ENCODE measurements at regions not wholly inside any gene's neighbourhood (a gene's known extent, or its start where the extent isn't known, plus 50 kb on each side); places are given as distances from the start of the nearest gene placed in this dataset.

DNA sequence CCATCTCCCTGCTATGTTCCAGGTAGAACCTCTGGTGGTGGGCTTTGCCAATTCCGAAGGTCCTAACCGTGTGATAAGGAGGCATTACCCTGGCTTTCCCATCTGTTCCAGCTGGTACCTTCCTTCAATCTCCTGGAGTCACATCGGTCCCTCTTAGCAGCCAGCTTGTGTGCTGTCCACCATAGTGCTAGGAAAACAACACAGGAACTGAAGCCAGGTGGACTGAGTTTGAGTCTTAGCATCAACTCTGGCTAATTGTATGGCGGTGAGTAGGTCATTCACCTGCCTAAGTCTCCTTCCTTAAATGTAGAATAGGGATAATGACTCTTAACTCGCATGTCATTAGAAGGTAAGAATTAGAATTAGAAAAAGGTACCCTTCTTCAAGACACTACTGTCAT is 159.6 kb upstream of the E2F8 start:
- no peaks in the 10 kb centered on the region for H3K4me1 ChIP-seq (ENCODE audit: insufficient read depth)
- no peak for DNase-seq (ENCODE audit: extremely low spot score)
- no peaks in the 10 kb centered on the region for H3K36me3 ChIP-seq (ENCODE audit: insufficient read depth)
- WGBS, result 92% methylated on average over 5 of the region's 5 CpGs
- H3K27ac ChIP-seq (ENCODE audit: low read depth), result no peak overlapping the region
- no peak overlapping the region for H3K4me3 ChIP-seq (ENCODE audit: low read depth, low read length)

DNA sequence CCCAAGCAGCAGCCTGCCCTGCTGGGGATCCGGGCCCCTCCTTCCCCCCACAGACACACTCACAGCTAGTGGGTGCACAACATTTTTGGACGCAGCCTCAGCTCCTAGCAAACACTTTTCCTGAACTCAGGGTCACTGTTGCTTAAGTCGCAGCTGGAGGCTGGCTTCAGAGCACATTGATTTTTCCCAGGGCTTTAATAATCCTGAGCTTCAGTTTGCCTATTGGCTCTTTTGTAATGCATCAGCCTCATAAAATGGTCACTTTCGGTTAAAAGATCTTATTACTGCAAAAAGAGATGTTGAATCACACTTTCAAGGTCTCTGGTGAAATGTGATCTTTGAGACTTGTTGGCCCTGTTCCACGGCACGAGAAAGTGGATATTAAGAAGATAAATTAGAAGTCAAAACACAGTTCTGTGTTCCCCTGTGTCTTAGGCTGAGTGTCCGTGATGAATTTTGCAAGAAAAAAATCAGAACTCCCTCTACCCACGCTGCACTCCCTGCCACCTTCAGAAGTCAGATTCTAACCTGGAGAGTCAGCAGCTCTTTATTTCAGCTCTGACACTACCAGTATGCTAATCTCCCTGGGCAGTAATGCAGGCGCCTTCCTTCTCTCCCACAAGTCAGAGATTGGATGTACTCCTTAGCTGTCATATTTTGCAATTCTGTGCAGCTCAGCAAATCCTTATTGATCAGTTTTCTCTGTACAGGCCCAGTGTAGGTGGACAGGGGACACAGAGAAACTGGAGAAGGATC is 158.2 kb upstream of the E2F8 start:
- no peak overlapping the region for H3K4me3 ChIP-seq (ENCODE audit: low read depth, low read length)
- no peak for DNase-seq (ENCODE audit: extremely low spot score)
- H3K4me1 ChIP-seq (ENCODE audit: insufficient read depth), result no peaks in the 10 kb centered on the region
- H3K36me3 ChIP-seq (ENCODE audit: insufficient read depth), result no peaks in the 10 kb centered on the region
- no peak overlapping the region for H3K27ac ChIP-seq (ENCODE audit: low read depth)
- WGBS, result 18% methylated on average over 9 of the region's 9 CpGs

- 63% methylated on average over 5 of the region's 5 CpGs for WGBS
- no peak for DNase-seq (ENCODE audit: extremely low spot score)
- Histone ChIP-seq H3K27ac (ENCODE audit: low read depth) (no peak overlapping the region), H3K4me1 (ENCODE audit: insufficient read depth) (no peaks in the 10 kb centered on the region), H3K36me3 (ENCODE audit: insufficient read depth) (no peaks in the 10 kb centered on the region), H3K4me3 (ENCODE audit: low read depth, low read length) (no peak overlapping the region)
Observed at GRCh38 chr11:19398273-19398672, 157.5 kb upstream of the E2F8 start.

GRCh38 chr11:19395050-19395449 is 154.3 kb upstream of the E2F8 start:
- H3K36me3 ChIP-seq (ENCODE audit: insufficient read depth), result no peaks in the 10 kb centered on the region
- H3K4me1 ChIP-seq (ENCODE audit: insufficient read depth), result no peaks in the 10 kb centered on the region
- no peak overlapping the region for H3K4me3 ChIP-seq (ENCODE audit: low read depth, low read length)
- H3K27ac ChIP-seq (ENCODE audit: low read depth), result no peak overlapping the region
- 62% methylated on average over 3 of the region's 3 CpGs for WGBS
- DNase-seq (ENCODE audit: extremely low spot score), result no peak

- WGBS, result 73% methylated on average over 5 of the region's 5 CpGs
- DNase-seq (ENCODE audit: extremely low spot score), result no peak
- Histone ChIP-seq H3K4me3 (ENCODE audit: low read depth, low read length) (no peak overlapping the region), H3K27ac (ENCODE audit: low read depth) (no peak overlapping the region), H3K4me1 (ENCODE audit: insufficient read depth) (no peaks in the 10 kb centered on the region), H3K36me3 (ENCODE audit: insufficient read depth) (no peaks in the 10 kb centered on the region)
Observed at GRCh38 chr11:19394525-19395016, 153.8 kb upstream of the E2F8 start.

DNA sequence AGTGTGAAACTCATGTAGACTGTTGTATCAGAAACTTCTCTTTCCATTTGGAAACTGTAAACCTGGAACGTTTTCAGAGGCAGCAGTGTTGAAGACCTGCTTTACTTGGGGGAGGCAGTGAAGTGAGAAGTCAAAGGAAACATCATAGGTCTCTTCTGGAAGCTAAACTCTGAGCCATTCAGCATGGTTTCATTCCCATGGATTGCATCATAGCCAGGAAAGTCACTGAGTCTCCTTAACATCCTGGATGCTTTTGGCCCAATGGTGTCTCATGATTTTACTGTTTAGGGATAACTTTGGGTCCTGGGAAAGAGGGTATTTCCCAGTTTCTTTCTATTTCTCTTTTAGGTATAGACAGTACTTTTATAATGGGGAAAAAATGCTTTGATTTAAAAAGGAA is 153.2 kb upstream of the E2F8 start:
- Histone ChIP-seq H3K27ac (ENCODE audit: low read depth) (no peak overlapping the region), H3K4me3 (ENCODE audit: low read depth, low read length) (no peak overlapping the region), H3K36me3 (ENCODE audit: insufficient read depth) (no peaks in the 10 kb centered on the region), H3K4me1 (ENCODE audit: insufficient read depth) (no peaks in the 10 kb centered on the region)
- no peak for DNase-seq (ENCODE audit: extremely low spot score)
- 46% methylated on average over 1 of the region's 1 CpG for WGBS

- no peak overlapping the region for H3K4me3 ChIP-seq (ENCODE audit: low read depth, low read length)
- no peak overlapping the region for H3K27ac ChIP-seq (ENCODE audit: low read depth)
- DNase-seq (ENCODE audit: extremely low spot score), result no peak
- WGBS, result 78% methylated on average over 3 of the region's 3 CpGs
- no peaks in the 10 kb centered on the region for H3K36me3 ChIP-seq (ENCODE audit: insufficient read depth)
- H3K4me1 ChIP-seq (ENCODE audit: insufficient read depth), result no peaks in the 10 kb centered on the region
Observed at GRCh38 chr11:19392847-19393518, 152.2 kb upstream of the E2F8 start.

DNA sequence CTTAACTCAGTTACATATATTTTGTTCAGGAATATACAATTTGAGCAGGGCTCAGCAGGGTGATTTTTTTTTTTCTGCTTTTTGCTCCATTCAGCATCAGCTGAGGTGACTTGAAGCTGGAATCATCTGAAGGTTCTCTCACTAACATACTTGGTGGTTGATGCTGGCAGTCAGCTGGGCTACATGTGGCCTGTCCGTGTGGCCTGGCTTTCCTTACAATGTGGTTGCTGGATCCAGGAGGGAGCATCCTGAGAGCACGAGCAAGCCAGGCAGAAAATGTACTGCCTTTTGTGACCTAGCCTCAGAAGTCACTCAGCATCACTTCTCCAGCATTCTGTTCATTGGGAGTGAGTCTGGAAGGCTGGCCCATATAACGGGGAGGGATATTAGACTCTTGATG is 151.6 kb upstream of the E2F8 start:
- WGBS, result 71% methylated on average over 3 of the region's 3 CpGs
- DNase-seq (ENCODE audit: extremely low spot score), result no peak
- no peaks in the 10 kb centered on the region for H3K36me3 ChIP-seq (ENCODE audit: insufficient read depth)
- no peaks in the 10 kb centered on the region for H3K4me1 ChIP-seq (ENCODE audit: insufficient read depth)
- no peak overlapping the region for H3K4me3 ChIP-seq (ENCODE audit: low read depth, low read length)
- H3K27ac ChIP-seq (ENCODE audit: low read depth), result no peak overlapping the region

DNA sequence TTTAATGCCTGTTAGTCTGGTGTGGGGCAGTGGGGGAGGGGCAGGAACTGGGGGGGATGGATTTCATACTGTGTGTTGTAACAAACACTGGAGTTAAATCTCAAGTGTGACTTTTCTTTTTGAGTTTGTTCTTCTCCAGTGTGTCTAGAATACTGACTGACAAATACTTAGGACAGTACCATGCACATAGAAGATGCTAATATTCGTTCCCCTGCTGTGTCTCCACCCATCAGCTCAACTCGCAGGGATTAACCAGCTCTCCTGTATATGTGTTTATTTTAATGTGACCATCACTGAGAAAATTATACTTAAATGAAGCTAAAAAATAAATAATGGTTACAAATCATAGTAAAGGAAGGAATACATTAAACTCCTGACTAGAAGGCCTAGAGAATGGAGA is 150.9 kb upstream of the E2F8 start:
- Histone ChIP-seq H3K27ac (ENCODE audit: low read depth) (no peak overlapping the region), H3K4me3 (ENCODE audit: low read depth, low read length) (no peak overlapping the region), H3K36me3 (ENCODE audit: insufficient read depth) (no peaks in the 10 kb centered on the region), H3K4me1 (ENCODE audit: insufficient read depth) (no peaks in the 10 kb centered on the region)
- no peak for DNase-seq (ENCODE audit: extremely low spot score)
- WGBS, result 49% methylated on average over 2 of the region's 2 CpGs

DNA sequence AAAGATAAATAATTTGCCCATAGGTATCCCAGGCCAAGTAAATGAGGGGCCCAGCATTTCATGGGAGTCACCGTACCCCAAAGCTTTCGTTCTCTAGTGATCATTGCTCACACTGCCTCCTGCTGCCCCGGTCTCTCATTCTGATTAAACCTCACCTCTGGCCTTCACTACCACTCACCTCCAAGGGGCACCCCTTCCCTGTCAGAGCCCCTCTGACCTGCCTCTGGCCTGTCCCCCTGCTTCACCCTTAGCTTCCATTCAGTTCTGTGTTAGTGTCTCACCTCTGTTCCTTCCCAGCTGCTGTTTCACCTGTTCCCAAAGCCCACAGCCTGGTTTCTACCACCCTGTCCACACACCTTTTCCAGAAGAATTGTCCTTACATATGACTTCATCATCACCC is 150.3 kb upstream of the E2F8 start:
- Histone ChIP-seq H3K27ac (ENCODE audit: low read depth) (no peak overlapping the region), H3K4me3 (ENCODE audit: low read depth, low read length) (no peak overlapping the region), H3K4me1 (ENCODE audit: insufficient read depth) (no peaks in the 10 kb centered on the region), H3K36me3 (ENCODE audit: insufficient read depth) (no peaks in the 10 kb centered on the region)
- no peak for DNase-seq (ENCODE audit: extremely low spot score)
- 86% methylated on average over 3 of the region's 3 CpGs for WGBS

DNA sequence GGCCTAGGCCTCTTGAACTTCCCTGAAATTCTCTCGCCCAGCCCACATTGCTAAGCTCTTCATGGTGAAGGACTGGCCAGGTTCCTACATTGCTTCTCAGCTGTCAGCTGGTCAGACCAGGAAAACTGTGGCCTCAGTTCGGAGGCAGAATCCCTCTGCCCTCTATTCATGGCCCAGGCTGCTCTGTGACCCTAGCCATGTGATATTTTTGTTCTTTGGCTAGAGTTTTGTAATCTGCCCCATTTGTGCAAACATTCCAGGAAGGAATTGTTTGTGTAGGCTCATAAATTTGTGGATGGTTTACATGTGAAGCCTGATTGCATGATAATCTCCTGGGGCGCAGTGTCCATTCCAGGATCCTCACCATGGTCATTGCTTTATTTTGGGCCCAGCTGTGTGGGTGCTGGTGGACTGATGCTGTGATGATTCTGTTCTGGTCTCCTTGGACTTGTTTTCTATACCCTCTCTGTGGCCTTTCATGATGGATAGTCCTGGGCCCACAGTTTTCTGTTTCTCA is 149.1 kb upstream of the E2F8 start:
- H3K36me3 ChIP-seq (ENCODE audit: insufficient read depth), result no peaks in the 10 kb centered on the region
- WGBS, result 62% methylated on average over 3 of the region's 3 CpGs
- H3K4me1 ChIP-seq (ENCODE audit: insufficient read depth), result no peaks in the 10 kb centered on the region
- no peak overlapping the region for H3K27ac ChIP-seq (ENCODE audit: low read depth)
- no peak overlapping the region for H3K4me3 ChIP-seq (ENCODE audit: low read depth, low read length)
- no peak for DNase-seq (ENCODE audit: extremely low spot score)

GRCh38 chr11:19382131-19382611 is 141.4 kb upstream of the E2F8 start:
- 75% methylated on average over 16 of the region's 16 CpGs for WGBS
- no peak for DNase-seq (ENCODE audit: extremely low spot score)
- Histone ChIP-seq H3K27ac (ENCODE audit: low read depth) (no peak overlapping the region), H3K4me3 (ENCODE audit: low read depth, low read length) (no peak overlapping the region), H3K36me3 (ENCODE audit: insufficient read depth) (no peaks in the 10 kb centered on the region), H3K4me1 (ENCODE audit: insufficient read depth) (no peaks in the 10 kb centered on the region)

- no peaks in the 10 kb centered on the region for H3K4me1 ChIP-seq (ENCODE audit: insufficient read depth)
- no peak overlapping the region for H3K4me3 ChIP-seq (ENCODE audit: low read depth, low read length)
- no peaks in the 10 kb centered on the region for H3K36me3 ChIP-seq (ENCODE audit: insufficient read depth)
- WGBS, result 59% methylated on average over 2 of the region's 2 CpGs
- H3K27ac ChIP-seq (ENCODE audit: low read depth), result no peak overlapping the region
- DNase-seq (ENCODE audit: extremely low spot score), result no peak
Observed at GRCh38 chr11:19380375-19380774, 139.6 kb upstream of the E2F8 start.

GRCh38 chr11:19379465-19379864 is 138.7 kb upstream of the E2F8 start:
- H3K36me3 ChIP-seq (ENCODE audit: insufficient read depth), result no peaks in the 10 kb centered on the region
- WGBS, result 56% methylated on average over 7 of the region's 7 CpGs

More at GRCh38 chr11:19379465-19379864, 138.7 kb upstream of the E2F8 start:
- H3K4me3 ChIP-seq (ENCODE audit: low read depth, low read length), result no peak overlapping the region
- no peak overlapping the region for H3K27ac ChIP-seq (ENCODE audit: low read depth)
- DNase-seq (ENCODE audit: extremely low spot score), result no peak
- H3K4me1 ChIP-seq (ENCODE audit: insufficient read depth), result no peaks in the 10 kb centered on the region

All from urinary bladder (tissue), 3 donors.